SH-SY5Y (cell line): ENCODE measurements at regions not wholly inside any gene's neighbourhood (a gene's known extent, or its start where the extent isn't known, plus 50 kb on each side); places are given as distances from the start of the nearest gene placed in this dataset.

Experiments used
- GATA2 ChIP-seq: IDR thresholded peaks from 2 replicates; pipeline ENCODE4 v1.6.1; 2011; ENCODE audit warnings: mild to moderate bottlenecking, low read depth, low read length
- GATA3 ChIP-seq: IDR thresholded peaks from 2 replicates; pipeline ENCODE4 v1.6.1; 2011; ENCODE audit warnings: low read depth, mild to moderate bottlenecking, low read length, moderate library complexity

GRCh38 chr11:98740321-98740720 is 280.4 kb upstream of the CNTN5 start:
- no peak for TF ChIP-seq GATA2
- TF ChIP-seq GATA3: no peak
